HG02885 (cell line): ENCODE measurements at regions not wholly inside any gene's neighbourhood (a gene's known extent, or its start where the extent isn't known, plus 50 kb on each side); places are given as distances from the start of the nearest gene placed in this dataset.

Experiments
- ATAC-seq: cut with Tn5 transposase; IDR thresholded peaks from one replicate; pipeline ENCODE4 v1.9.1; 2021; ENCODE audit warnings: mild to moderate bottlenecking; ENCODE audit not compliant: unreplicated experiment, poor library complexity

DNA sequence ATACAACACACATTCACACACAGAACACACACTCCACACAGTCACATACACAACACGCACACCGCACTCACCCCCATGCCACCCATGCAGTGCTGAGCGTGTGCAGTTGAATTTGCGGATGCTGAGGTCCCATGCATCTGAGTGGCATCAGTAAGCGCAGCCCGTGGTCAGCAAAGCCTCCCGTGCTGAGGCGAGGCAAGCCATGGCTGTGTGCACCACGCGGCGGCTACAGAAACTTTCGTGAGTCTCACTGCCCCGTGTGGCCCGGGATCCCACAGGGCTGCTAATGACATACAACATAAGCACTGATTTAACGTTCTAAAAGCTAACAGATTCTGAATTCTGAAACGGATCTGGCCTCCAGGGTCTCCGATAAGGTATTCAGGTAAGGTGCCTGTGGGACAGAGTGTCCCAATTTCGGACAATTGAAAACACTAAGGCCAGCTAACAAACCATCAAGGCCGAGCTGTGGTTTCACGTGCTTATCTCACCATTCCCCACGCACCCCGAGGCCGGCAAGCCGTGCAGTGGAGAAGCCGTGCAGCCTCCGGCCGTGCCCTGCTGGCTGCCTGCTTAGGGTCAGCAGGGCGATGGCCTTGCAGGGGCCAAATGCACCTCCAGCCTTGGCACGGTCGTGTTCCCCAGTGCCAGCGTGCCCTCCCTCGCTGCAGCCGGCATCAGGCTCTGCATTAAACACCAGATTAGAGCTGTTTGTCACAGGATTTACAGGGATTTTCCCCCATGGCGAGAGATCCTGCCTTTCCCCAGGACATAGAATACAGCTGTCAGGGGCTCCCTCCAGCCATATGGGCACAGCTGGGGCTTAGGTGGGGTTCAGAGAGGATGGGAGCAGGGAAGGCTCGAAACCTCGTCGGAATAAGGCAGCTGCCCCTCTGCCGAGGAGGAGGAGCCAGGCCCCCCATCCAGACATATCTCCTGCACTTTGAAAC is 191.7 kb downstream of the C16orf95 start:
- no peak for ATAC-seq

DNA sequence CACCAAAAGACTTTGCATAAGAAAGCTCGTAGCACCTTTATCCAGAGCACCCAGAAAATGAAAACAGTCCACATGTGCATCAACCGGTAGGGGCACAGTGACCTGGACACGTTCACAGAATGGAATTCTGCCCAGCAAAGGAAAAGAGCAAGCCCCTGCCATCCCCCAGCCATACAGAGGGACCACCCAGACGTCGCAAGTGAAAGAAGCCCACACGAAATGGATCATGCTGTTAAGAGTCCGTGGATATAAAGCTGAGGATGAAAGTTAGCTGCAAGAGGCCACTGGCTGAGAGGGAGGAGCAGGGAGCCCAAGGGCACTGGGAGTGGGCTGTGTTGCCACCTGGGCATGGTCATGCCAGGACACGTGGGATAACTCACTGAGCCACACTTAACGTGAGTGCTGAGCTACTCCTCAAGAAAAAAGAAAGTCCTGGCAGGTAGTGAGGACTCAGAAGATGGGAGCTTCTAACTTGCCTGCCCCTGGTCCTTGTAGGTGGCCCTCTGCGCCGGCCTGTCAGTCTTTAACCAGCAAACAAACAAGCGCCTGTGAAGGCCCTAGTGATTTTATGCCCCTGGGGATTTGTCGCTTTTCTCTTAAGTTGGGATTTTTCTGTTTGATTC is 190.7 kb downstream of the C16orf95 start:
- no peak for ATAC-seq

DNA sequence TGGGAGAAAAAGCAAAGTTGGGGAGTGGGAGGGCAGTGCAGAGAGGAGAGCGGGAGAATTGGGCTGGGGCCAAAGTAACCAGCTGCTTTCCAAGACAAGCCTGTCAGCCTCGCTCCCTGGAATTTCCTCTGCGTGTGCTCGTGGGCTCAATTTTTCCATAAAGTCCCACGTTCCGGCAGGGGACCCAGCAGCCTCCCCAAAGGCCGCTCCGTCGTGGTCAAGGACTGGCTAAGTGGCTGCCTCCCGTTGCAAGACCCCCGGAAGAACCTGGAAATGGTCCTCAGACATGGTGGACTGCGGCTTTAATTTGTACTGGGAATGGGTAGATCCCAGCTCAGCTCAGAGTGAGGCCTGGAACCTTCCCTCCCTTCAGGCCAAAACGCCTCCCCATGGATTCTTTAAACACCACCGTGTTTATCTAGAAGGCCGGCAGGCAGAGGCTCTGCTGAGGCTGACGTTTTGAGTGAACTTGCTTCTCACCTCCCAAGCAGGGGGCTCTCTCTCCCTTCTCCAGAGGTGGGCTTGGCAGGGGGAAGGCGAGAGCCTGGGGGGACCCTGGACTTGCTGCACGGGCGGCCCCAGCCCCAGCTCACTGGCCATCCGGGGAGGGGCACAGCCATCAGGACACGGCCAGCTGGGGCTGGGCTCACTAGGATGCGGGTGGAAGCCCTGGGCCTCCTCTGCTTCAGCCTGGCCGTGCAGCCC is 190.0 kb downstream of the C16orf95 start:
- ATAC-seq, result no peak

DNA sequence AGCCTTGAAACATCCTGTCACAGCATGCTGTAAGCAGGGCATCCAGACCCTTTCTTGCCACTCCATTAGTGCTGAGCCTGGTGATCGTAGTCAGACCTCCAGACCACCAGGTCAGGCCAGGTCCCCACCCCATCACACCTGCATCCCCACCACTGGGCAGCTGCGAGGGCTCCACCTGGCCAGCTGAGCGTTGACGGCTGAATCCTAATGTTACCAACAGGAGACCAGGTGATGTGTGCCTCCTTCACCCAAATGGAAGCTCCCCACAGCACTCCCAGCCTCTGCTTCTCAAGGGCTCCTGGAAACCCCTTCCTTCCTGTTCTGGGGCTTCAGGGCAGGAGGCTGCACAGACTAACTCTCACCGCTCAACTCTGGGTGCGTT is 189.4 kb downstream of the C16orf95 start:
- no peak for ATAC-seq

DNA sequence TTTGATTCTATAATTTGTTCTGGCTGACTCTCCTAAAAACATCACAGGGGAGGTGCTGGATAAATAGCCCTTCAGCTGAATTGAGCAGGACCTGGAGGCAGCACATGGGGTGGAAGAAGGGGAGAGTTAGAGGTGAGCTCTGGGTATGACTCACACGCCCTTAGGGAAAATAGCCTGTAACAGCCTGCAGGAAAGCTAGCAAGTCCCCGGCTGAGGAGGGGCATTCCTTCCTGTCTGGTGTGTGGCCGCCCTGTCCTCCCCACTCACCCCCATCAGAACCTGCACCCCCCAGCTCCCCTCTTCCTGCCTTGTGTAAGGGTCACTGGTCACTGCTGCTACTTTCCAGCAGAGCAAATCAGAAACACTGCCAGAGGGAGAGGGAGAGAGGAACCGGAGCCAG is 187.4 kb downstream of the C16orf95 start:
- ATAC-seq, result no peak

DNA sequence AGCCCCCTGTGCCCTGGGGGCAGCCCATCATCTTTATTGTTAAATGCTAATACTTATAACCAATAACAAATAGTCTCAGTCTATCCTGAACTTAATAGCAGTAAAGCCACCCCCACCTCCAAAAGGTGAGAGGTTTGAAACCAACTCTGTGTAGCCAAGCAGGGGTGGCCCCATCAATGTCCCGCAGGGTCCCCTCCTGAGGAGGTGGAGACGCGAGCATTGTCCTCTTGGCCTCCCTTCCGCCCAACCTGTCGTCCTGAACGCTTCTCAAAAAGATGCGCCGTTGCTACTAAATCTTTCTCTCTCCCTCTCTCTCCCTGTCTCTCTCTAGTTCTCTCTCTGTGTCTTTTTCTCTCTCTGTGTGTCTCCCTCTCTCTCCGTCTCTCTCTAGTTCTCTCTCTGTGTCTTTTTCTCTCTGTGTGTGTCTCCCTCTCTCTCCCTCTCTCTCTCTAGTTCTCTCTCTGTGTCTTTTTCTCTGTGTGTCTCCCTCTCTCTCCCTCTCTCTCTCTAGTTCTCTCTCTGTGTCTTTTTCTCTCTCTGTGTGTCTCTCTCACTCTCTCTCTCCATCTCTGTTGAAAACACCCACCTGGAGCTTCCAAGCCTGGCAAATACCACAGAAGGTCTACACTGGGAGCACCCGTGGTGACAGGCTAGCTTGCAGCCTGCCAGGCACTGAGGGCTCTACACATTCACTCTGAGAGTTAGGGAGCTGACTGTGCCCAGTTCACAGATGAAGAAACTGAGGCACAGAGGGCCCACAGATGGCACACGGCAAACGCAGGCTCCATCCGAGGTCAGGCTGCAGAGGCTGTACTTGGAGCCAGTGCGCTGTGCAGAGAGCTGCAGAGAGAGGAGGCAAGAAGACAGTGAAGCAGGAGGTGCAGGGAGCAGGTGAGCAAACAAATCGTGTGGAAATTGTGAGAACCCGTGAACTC is 185.9 kb downstream of the C16orf95 start:
- no peak for ATAC-seq

DNA sequence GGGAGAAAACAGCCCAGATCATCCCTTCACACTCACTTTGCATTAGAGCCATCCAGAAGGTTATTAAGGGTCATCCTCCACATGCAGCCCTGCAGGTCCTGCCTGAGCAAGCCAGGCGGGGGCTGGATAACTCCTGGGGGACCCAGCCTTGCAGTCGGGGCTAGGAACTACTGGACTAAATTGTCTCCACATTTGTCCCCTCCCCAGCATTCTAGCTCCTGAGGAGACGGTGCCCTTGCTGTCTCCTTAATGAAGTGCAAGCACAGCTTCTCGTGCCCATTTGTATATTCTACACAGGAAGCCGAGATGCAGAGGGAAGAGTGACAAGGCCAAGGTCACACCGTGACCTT is 185.2 kb downstream of the C16orf95 start:
- ATAC-seq, result no peak

DNA sequence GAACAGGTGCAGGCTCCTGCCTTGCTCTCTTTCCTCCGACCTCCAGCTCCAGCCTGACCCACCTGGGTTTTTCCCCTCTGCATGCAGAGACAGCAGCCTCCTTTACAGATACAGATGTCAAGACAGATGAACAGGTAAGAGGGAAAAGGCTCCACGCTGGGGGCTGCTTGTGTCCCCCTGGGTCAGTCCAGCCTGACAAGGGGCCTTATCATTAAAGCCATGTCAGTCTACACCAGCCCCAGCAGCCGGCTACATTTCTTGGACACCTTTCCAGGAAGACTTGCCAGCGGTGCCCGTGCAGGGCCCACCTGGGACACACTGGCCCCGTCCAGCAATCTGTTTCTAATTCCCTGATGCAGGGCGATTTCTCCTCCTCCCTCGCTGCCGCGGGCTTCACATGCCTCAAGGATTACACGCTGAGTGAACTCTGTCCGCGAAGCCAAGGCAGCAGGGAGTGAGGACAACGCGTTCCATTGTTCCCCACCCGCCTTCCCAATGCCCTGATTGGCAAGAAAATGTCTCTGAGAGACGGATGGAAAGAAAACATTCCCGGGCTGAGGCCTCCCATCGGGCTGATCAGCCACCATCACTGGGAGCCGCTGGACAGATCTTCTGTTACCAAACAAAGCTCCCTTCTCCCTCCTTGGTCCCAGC is 184.7 kb downstream of the C16orf95 start:
- ATAC-seq, result no peak

DNA sequence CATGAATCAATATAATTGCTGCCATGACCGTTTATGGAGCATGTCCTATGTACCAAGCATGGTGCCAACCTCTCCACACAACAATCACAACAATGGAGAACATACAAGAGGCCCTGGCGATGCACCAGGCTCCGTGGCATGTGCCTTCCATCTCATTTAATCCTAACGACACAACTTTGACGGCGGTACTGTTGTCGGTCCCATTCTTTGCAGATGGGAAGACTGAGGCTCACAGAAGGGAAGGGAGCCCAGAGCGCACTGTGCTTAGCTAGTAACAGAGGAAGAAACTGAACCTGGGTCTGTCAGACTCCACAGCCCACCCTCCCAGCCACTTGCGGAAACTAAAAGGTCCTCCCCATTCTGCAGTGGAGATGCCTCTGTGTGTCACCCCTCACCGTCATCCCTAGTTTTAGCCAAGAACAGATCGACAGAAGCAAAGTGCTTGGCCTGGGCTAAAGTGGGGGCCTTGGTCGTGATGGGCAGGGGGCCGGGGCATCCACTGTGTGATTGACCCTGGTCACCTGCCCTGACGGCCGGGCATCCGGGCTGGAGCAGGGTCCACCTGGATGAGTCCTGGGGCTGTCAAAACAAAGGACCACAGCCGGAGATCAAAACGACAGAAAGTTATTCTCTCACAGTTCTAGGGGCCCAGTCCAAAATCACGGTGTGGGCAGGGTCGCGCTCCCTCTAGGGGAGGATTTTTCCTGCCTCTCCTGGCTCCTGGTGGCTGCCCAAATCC is 183.9 kb downstream of the C16orf95 start:
- no peak for ATAC-seq

DNA sequence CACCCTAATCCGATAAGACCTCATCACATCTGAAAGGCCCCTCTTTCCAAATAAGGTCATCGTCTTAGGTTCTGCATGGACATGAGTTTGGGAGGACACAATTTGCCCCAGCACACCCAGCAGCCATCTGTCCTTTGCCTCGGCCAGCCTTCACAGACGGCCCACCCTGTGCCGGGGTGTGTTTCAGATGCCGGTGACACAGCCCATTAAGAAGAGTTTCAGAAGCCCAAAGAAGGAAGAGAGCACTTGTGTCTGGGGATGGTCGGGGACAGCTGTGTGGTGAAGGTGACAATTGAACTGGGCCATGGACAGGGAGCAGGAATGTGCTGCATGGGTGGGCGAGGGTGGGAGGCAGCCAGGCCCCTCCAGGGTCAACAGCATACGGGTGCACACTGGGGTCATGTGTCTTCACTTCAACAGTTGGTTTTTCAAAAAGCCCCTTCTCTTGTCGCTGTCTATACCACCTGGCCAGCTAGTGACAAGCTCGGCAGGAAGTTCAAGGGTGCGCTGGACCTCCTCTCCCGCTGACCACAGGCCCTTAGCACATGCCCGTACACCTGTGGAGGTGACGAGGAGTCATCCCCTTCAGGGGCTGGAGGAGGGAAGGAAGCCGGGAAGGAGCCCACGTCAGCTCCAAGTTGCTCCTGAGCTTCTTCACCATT is 183.1 kb downstream of the C16orf95 start:
- ATAC-seq, result no peak

DNA sequence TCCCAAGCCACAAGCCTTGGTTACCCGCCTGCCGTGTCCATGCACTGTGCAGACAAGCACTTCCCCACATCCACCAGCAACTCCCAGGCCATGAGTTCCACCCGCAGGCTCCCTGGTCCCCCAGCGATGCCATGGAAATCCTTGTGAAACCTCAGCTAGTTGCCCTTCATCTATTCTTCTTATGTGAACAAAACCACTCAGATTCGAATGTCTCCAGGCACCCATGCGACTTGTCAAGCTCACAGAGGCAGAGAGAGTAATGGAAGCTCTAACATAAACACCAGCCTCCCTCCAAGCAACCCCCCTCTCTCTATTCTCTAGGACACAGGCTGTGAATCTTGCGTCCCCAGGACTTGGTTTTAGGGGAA is 182.6 kb downstream of the C16orf95 start:
- ATAC-seq, result no peak

DNA sequence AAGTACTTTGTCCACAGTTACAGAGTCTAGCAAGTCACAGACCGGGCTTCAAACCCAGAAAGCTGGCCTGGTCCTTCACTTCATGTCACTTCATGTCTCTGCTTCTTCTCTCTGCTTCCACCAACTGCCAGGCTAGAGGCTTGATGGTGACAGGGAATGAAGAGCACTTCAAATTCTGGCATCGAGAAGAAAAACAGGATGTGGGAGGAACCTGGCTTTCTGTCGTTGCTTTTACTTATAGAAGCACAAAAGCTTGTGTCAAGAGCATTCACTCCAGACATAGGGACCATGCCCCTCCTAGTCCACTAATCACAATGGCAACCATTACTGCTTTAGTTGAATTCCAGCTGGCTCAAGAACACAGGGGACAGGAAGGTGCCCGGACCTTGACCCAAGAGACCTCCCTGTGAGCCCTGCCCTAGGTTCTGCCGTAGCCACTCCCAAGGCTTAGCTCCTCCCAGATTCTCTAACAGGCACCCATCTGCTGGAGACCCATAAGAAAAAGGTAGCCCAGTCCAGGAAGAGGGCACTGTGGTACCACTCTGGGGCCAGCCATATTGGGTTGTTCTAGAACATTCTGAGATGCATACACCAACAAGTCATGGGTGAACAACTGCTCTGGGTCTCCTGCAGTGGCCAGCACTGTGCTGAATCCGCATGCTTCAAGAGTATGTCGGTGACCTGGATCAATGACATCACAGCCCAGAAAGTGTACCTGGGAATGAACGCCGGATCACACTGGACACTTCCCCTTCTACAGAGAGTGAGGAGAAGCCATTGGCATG is 181.8 kb downstream of the C16orf95 start:
- no peak for ATAC-seq

DNA sequence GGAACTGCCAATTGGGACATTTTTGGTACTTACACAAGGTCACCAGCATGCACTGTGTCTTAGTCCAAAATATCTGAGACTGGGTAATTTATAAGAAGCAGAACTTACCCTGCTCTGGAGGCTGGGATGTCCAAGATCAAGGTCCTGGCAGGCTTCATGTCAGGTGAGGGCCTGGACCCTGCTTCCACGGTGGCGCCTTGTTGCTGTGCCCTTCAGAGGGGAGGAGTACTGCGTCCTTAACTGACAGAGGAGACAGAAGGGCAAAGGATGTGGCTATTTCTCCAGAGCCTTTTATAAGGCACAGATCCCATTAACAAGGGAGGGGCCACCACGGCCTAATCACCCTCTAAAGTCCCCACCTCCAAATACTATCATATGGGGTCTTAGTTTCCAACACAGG is 178.9 kb downstream of the C16orf95 start:
- ATAC-seq, result no peak

DNA sequence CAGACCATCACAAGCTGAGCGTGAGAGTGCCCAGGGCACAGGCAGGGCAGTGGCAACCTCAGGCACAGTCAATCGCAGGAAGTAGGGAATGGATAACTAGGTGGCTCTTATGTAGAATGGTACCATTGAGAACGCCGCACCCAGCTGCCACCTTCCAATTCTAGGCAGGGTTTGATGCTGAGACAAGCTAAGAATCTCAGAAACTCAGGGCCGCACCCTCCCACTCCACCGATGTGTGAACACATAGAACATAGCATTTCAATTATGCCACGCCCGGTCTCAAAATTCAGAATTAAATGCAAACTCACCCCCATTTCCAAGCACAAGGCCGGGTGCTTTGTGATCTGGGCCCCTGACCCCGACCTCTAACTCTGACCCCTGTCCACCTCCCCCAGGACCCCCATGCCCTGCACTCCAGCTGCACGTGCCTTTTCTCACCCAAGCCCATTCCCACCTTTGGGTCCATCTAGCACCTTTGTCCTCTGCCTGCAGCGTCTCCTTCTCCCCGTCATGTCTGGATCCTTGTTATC is 178.4 kb downstream of the C16orf95 start:
- no peak for ATAC-seq

DNA sequence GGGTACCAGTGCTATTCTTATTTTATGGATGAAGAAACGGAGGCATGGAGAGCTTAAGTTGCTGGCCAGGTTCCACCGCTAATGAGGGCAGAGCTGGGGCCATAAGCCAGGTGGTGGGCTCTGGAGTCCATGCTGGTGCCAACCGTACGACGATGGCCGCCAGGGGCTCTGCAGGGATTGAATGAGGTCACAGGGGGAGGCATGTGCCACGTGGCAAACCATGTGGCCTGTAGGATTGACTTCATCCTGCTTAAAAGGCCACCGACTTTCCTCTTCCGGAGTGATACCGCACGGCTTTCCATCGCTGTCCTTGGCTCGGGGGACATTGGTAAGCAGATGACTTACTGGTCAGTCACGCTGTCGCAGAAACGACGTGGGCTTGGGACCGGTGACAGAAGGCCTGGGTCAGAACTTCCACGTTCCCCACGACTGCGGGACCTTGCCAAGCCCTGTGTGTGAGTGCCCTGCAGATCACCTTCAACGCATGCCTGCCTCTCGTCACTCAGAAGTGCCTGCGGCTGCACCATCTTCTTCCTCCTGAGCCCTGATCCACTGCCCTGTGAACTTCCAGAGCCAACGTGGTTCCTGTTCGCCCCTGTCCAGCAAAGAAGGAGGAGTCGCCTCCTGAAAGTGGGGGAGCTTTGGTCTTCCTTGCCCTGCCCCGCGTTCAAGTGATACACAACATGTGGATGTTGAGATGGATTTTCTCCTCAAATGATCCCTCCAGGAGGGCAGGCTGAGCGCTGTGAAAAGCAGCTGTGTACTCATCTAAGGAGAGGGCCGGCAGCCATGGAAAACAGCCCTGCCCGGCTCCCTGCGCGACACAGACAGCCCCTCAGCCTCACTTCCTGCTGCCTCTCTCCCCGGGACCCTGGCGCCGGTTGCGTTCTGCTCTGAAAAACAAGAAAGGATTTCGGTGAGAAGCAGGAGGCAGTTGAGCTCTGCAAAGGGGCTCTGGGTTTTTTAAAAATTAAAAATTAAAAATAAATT is 176.7 kb downstream of the C16orf95 start:
- ATAC-seq, result no peak

DNA sequence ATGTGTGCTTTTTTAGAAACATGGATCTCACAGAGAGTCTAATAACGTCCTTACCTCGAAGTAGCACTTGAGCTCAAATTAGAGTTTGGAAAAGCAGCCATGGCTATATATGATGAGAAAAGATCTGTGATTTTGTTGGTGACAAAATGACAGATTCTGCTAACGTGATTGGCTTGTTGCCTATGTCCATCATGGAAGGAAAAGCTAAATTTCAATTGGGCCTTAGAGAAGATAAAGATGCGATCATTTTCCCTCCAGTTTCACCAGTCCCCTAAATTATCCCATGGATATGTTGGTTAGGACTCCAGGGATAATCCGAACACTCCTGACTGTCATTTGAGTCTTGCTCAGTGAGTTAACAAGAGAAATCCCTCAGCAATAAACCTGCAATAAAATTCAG is 175.8 kb downstream of the C16orf95 start:
- ATAC-seq, result no peak
